ENCODE measurements at regions not wholly inside any gene's neighbourhood (a gene's known extent, or its start where the extent isn't known, plus 50 kb on each side); places are given as distances from the start of the nearest gene placed in this dataset.

DNA sequence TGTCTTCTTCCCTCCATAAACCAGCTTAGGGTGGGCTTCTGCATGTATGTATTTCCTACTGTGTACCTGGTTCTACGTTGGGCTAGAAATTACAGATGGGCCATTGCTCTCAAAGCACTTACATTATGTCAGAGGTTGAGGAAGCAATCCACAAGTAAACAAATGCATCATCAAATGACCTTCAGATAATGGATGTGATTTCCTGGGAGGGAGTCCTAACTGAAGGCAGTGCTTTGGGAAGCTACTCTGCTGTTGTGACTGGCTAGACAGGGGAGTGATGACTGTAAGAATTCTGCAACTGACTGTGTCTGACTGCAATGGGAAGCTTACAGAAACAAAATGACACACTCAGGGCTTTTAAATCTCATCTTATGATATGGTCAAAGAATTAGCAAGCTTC is 71.0 kb upstream of the PRR23E start:
- H3K4me2 ChIP-seq (ENCODE audit: low read length): no peak overlapping the region
- TF ChIP-seq CTCF (IDR thresholded peaks at IDR 0.05): no peak
- no peak overlapping the region for H3K27ac ChIP-seq
- no peaks in the 10 kb centered on the region for H3K36me3 ChIP-seq (ENCODE audit: control insufficient read depth, insufficient read depth, low read length)
- no peaks in the 10 kb centered on the region for H3K27me3 ChIP-seq (ENCODE audit: control insufficient read depth, insufficient read depth, low read length)
- no peak overlapping the region for H2AFZ ChIP-seq
- H3K9ac ChIP-seq: no peak overlapping the region
- H3K79me2 ChIP-seq: no peaks in the 10 kb centered on the region
- no peaks in the 10 kb centered on the region for H3K9me3 ChIP-seq (ENCODE audit: control insufficient read depth, low read length)
- H3K4me3 ChIP-seq (ENCODE audit: low read depth, low read length): no peak overlapping the region
- no peaks in the 10 kb centered on the region for H3K4me1 ChIP-seq

GRCh38 chr3:127123533-127123932 is 69.4 kb upstream of the PRR23E start:
- no peak overlapping the region for H3K27ac ChIP-seq
- H3K9ac ChIP-seq: no peak overlapping the region
- no peaks in the 10 kb centered on the region for H3K79me2 ChIP-seq
- no peak overlapping the region for H2AFZ ChIP-seq
- TF ChIP-seq CTCF (IDR thresholded peaks at IDR 0.05): no peak
- H3K36me3 ChIP-seq (ENCODE audit: control insufficient read depth, insufficient read depth, low read length): no peaks in the 10 kb centered on the region
- H3K27me3 ChIP-seq (ENCODE audit: control insufficient read depth, insufficient read depth, low read length): no peaks in the 10 kb centered on the region
- no peak overlapping the region for H3K4me3 ChIP-seq (ENCODE audit: low read depth, low read length)
- H3K9me3 ChIP-seq (ENCODE audit: control insufficient read depth, low read length): no peaks in the 10 kb centered on the region
- no peaks in the 10 kb centered on the region for H3K4me1 ChIP-seq
- H3K4me2 ChIP-seq (ENCODE audit: low read length): no peak overlapping the region

DNA sequence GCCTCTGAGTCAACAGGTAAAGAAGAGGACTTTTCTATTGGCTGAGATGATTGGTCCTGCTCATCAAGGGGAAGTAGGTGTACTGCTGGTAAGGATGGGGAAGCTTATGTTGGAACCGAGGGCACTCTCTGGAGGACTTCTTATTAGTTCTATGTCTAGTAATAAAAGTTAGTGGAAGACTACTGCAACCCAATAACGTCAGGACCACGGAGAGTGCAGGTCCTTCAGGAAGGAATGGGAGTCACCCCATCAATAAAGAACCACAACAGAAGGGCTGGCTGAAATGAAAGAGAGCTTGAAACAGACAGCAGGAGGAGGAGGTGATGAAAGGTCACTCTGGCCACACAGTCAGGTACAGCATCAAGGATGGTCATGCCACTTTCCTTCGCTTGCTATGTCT is 68.8 kb upstream of the PRR23E start:
- H3K4me3 ChIP-seq (ENCODE audit: low read depth, low read length): no peak overlapping the region
- no peak overlapping the region for H2AFZ ChIP-seq
- H3K79me2 ChIP-seq: no peaks in the 10 kb centered on the region
- H3K4me1 ChIP-seq: no peaks in the 10 kb centered on the region
- no peak overlapping the region for H3K4me2 ChIP-seq (ENCODE audit: low read length)
- no peak overlapping the region for H3K9ac ChIP-seq
- H3K27ac ChIP-seq: no peak overlapping the region
- no peaks in the 10 kb centered on the region for H3K9me3 ChIP-seq (ENCODE audit: control insufficient read depth, low read length)
- TF ChIP-seq CTCF (IDR thresholded peaks at IDR 0.05): no peak
- no peaks in the 10 kb centered on the region for H3K36me3 ChIP-seq (ENCODE audit: control insufficient read depth, insufficient read depth, low read length)
- no peaks in the 10 kb centered on the region for H3K27me3 ChIP-seq (ENCODE audit: control insufficient read depth, insufficient read depth, low read length)

DNA sequence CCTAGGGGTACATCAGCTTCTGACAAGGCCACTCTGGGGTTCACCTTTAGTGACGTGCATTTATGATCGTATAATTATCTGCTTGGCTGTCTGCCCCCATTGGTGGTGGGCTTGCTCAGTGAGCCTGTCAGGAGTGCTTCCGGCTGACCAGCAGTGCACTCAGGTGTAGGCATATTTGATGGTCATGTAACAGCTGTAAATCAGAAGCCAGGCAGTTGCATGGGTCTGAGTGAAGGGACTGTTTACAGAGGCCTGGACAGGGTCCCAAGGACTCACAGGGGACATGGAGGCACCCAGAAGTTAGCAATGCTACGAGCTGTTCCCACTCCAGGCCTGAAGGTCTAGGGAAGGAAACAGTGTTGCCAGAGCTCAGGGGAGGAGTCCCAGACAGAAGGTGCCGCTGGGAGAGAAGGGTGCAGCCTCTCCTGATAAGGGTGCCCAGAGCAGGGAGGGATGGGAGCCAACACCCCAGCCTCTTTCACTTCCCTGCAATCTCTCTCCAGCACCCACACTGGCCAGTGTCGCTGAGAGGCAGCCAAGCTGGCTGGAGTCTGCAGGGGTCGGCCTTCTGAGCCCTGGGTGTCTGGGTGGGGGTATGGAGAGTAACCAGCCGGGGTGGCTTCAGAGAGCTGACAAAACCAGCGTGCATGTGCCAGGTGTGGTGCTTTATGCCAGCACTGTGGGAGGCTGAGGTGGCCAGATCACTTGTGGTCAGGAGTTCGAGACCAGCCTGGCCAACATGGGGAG is 61.3 kb upstream of the PRR23E start:
- H3K4me2 ChIP-seq (ENCODE audit: low read length): no peak overlapping the region
- no peaks in the 10 kb centered on the region for H3K36me3 ChIP-seq (ENCODE audit: control insufficient read depth, insufficient read depth, low read length)
- no peak overlapping the region for H3K4me3 ChIP-seq (ENCODE audit: low read depth, low read length)
- no peak for TF ChIP-seq CTCF (IDR thresholded peaks at IDR 0.05)
- H3K4me1 ChIP-seq: peaks cover 6% of the 10 kb centered on the region
- no peaks in the 10 kb centered on the region for H3K79me2 ChIP-seq
- H3K9me3 ChIP-seq (ENCODE audit: control insufficient read depth, low read length): no peaks in the 10 kb centered on the region
- no peak overlapping the region for H2AFZ ChIP-seq
- H3K27me3 ChIP-seq (ENCODE audit: control insufficient read depth, insufficient read depth, low read length): no peaks in the 10 kb centered on the region
- H3K27ac ChIP-seq: no peak overlapping the region
- H3K9ac ChIP-seq: no peak overlapping the region

- no peaks in the 10 kb centered on the region for H3K9me3 ChIP-seq (ENCODE audit: control insufficient read depth, low read length)
- H3K36me3 ChIP-seq (ENCODE audit: control insufficient read depth, insufficient read depth, low read length): no peaks in the 10 kb centered on the region
- H2AFZ ChIP-seq: no peak overlapping the region
- no peak overlapping the region for H3K27ac ChIP-seq
- H3K9ac ChIP-seq: no peak overlapping the region
- no peaks in the 10 kb centered on the region for H3K27me3 ChIP-seq (ENCODE audit: control insufficient read depth, insufficient read depth, low read length)
- no peak overlapping the region for H3K4me3 ChIP-seq (ENCODE audit: low read depth, low read length)
- no peak overlapping the region for H3K4me2 ChIP-seq (ENCODE audit: low read length)
- TF ChIP-seq CTCF (IDR thresholded peaks at IDR 0.05): no peak
- H3K79me2 ChIP-seq: no peaks in the 10 kb centered on the region
- peaks cover 6% of the 10 kb centered on the region for H3K4me1 ChIP-seq
Measured at GRCh38 chr3:127132876-127133275, 60.1 kb upstream of the PRR23E start.
